ENCODE measurements at regions not wholly inside any gene's neighbourhood (a gene's known extent, or its start where the extent isn't known, plus 50 kb on each side); places are given as distances from the start of the nearest gene placed in this dataset.

GRCh38 chr1:36656271-36656670 is 173.6 kb upstream of the CSF3R start:
- Histone ChIP-seq H2BK120ac (replicated peaks; ENCODE audit: low read depth, low read length) (no peak overlapping the region), H3K36me3 (ENCODE audit: control insufficient read depth in 2 of 4, insufficient read depth in 4 of 4, low read length in 3 of 4) (no peaks in the 10 kb centered on the region), H3K79me2 (ENCODE audit: control insufficient read depth in 1 of 2, insufficient read depth in 2 of 2, low read length in 2 of 2) (no peaks in the 10 kb centered on the region), H3K4me2 (ENCODE audit: insufficient read depth in 1 of 2, low read depth in 2 of 2, low read length in 2 of 2) (no peak overlapping the region), H4K5ac (ENCODE audit: insufficient read length, low read depth, low read length) (no peak overlapping the region), H2BK12ac (ENCODE audit: low read depth, low read length) (no peak overlapping the region), H3K18ac (ENCODE audit: extremely low read depth, low read length) (no peak overlapping the region), H3K9ac (replicated peaks in 1 of 4; ENCODE audit: extremely low read depth in 1 of 4, low read depth in 3 of 4, low read length in 3 of 4) (no peak overlapping the region), H3K4me1 (replicated peaks in 1 of 4; ENCODE audit: control insufficient read depth in 3 of 4, insufficient read depth in 4 of 4, low read length in 3 of 4) (no peaks in the 10 kb centered on the region; a peak in 1 of 7 replicates), H3K4me3 (ENCODE audit: extremely low read depth in 1 of 4, insufficient read depth in 2 of 4, low read depth in 3 of 4, low read length in 4 of 4) (no peak overlapping the region), H3K4ac (replicated peaks; ENCODE audit: insufficient read length, low read depth, low read length) (no peak overlapping the region), H3K23ac (ENCODE audit: insufficient read length) (no peak overlapping the region), H3K14ac (ENCODE audit: insufficient read length) (no peak overlapping the region), H3K27ac (ENCODE audit: low read depth, low read length) (no peak overlapping the region), H3K27me3 (replicated peaks in 1 of 4; ENCODE audit: control insufficient read depth in 3 of 4, extremely low read depth in 1 of 4, insufficient read depth in 3 of 4, low read length in 3 of 4) (peaks cover 0 to 2% (median 0%) of the 10 kb centered on the region in 4 experiments; a peak in 4 of 7 replicates), H2BK5ac (ENCODE audit: low read depth, low read length) (no peak overlapping the region), H3K9me3 (ENCODE audit: insufficient read depth in 2 of 2, low read depth in 1 of 2, low read length in 1 of 2) (no peaks in the 10 kb centered on the region), H2AK5ac (ENCODE audit: low read depth, low read length) (no peak overlapping the region), H4K8ac (ENCODE audit: extremely low read depth, insufficient read depth, low read length) (no peak overlapping the region), H2AFZ (ENCODE audit: low read length) (no peak overlapping the region), H3K56ac (replicated peaks; ENCODE audit: insufficient read length, low read depth, low read length) (no peak overlapping the region), H4K91ac (replicated peaks; ENCODE audit: insufficient read length, low read length) (no peak overlapping the region), H2BK20ac (ENCODE audit: low read length) (no peak overlapping the region), H2BK15ac (ENCODE audit: low read length) (no peak overlapping the region), H3K79me1 (ENCODE audit: low read depth, low read length) (no peaks in the 10 kb centered on the region), H4K20me1 (replicated peaks in 1 of 2; ENCODE audit: control insufficient read depth in 1 of 2, insufficient read depth in 2 of 2, low read length in 2 of 2) (no peaks in the 10 kb centered on the region), H3K23me2 (ENCODE audit: low read depth, low read length) (no peaks in the 10 kb centered on the region)
- TF ChIP-seq CEBPB (IDR thresholded peaks at IDR 0.05; ENCODE audit: low read depth, low read length) (no peak), SP1 (IDR thresholded peaks at IDR 0.05; ENCODE audit: low read depth, low read length) (no peak), BRCA1 (IDR thresholded peaks at IDR 0.05; ENCODE audit: low read depth, low read length) (no peak), KDM1A (IDR thresholded peaks at IDR 0.05; ENCODE audit: borderline replicate concordance, low read length) (no peak), JUND (IDR thresholded peaks at IDR 0.05; ENCODE audit: low read length) (no peak), BCL11A (IDR thresholded peaks at IDR 0.05; ENCODE audit: low read depth in 2 of 2, low read length in 2 of 2) (no peak), ATF2 (IDR thresholded peaks at IDR 0.05; ENCODE audit: low read length) (no peak), RXRA (IDR thresholded peaks at IDR 0.05; ENCODE audit: insufficient read depth, low read depth, low read length) (no peak), TCF12 (IDR thresholded peaks at IDR 0.05; ENCODE audit: low read depth, low read length) (no peak), POLR2A (IDR thresholded peaks at IDR 0.05; ENCODE audit: control extremely low read depth in 1 of 2, low read depth in 2 of 2, low read length in 2 of 2) (no peak), MAFK (IDR thresholded peaks at IDR 0.05; ENCODE audit: low read depth, low read length) (no peak), CHD1 (IDR thresholded peaks at IDR 0.05; ENCODE audit: low read depth, low read length) (no peak), POLR2AphosphoS5 (IDR thresholded peaks at IDR 0.05; ENCODE audit: low read depth, low read length) (no peak), TBP (IDR thresholded peaks at IDR 0.05; ENCODE audit: low read depth, low read length) (no peak)
- DNase-seq (ENCODE audit: low read depth in 1 of 2, low spot score in 2 of 2) (no peak), FAIRE-seq (no peak)
- ChIA-PET POLR2A (ENCODE audit: partially characterized antibody) (no interaction called here), CTCF (ENCODE audit: partially characterized antibody) (interaction anchor here (0.6 to 19.8 kb wide), 5 partner anchors 10 to 312 kb away, joined by 3 to 303 read pairs (median 4); no protein-coding TSS in a partner anchor)
- WGBS, 2 experiments (ENCODE audit: extremely low coverage in 1 of 2, insufficient coverage in 1 of 2, insufficient read length in 1 of 2, insufficient replicate concordance in 2 of 2, low coverage in 1 of 2, low lambda C conversion rate in 2 of 2, missing lambda C conversion rate in 1 of 2): 88% methylated on average over 2 of the region's 2 CpGs; no CpG with 5 or more reads in 1 of the 2 experiments

All from H1 (cell line).